ENCODE measurements at regions not wholly inside any gene's neighbourhood (a gene's known extent, or its start where the extent isn't known, plus 50 kb on each side); places are given as distances from the start of the nearest gene placed in this dataset.

DNA sequence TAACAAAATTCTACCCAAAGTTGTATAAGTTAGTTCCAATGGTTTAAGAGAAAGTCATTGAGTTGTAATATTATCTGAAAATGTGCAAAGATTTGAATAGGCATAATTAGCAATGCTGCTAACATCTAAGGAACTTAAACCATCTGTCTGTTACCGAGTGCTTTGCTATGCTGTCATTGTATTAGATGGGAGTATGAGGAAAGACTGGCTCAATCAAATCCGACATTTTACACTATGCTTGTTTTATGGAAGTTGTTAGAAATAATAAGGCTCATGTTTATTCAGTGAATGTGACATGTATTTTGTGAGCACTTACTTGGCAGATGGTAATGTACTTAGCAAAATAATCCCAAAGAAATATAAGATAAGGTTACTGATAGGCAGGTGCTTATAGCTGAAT is 1715.1 kb downstream of the PCDH7 start:
- Mint-ChIP-seq H3K36me3 (ENCODE audit: low read depth) (no peaks in the 10 kb centered on the region), H3K27me3 (ENCODE audit: low read depth) (no peaks in the 10 kb centered on the region), H3K9me3 (peaks cover 8% of the 10 kb centered on the region), H3K4me3 (no peak overlapping the region), H3K4me1 (ENCODE audit: low read depth) (no peaks in the 10 kb centered on the region), H3K27ac (no peak overlapping the region)
- intact Hi-C loops (cut with micrococcal nuclease): no loop called here
- CTCF ChIA-PET: no interaction called here
- no peak for DNase-seq

DNA sequence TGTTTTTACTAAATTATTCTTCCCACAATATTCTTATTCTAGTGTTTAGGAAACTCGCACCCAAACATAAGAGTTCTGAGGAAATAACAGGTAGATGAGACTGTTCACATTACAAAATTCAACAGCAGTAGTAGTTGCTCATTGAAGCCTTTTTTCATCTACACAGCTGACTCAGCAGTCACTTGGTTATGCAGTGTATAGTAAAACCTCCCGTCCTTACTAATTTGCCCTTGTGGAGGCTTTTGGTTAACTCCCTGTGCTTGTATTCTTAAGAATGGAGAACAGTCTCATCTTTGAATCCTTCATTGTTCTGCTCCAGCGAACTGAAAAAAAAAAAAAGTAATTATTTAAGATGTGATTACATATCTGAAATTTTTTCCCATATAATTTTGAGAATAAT is 1716.6 kb downstream of the PCDH7 start:
- no peak overlapping the region for H3K27ac Mint-ChIP-seq
- CTCF ChIA-PET: no interaction called here
- intact Hi-C loops (cut with micrococcal nuclease): no loop called here
- no peaks in the 10 kb centered on the region for H3K36me3 Mint-ChIP-seq (ENCODE audit: low read depth)
- no peak for DNase-seq
- H3K9me3 Mint-ChIP-seq: peaks cover 5% of the 10 kb centered on the region
- H3K4me1 Mint-ChIP-seq (ENCODE audit: low read depth): no peaks in the 10 kb centered on the region
- H3K4me3 Mint-ChIP-seq: no peak overlapping the region
- no peaks in the 10 kb centered on the region for H3K27me3 Mint-ChIP-seq (ENCODE audit: low read depth)

DNA sequence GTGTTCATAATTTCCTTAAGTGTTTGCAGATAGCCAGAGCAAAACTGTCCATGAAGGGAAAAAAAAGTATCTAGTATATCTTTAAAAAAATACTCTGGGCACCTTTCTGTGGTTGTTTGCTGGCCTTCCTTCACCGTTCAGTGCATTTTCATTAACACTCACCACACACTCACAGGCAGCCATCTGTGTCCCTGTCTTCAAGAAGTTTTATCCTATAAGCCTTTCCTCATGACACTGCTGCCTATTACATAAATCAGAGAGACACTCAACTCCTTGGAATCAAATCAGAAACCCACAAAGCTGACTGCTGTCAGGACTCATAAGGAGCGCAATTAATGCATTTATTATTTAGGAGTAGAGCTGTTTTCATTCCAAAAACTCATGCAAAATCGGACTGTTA is 1720.2 kb downstream of the PCDH7 start:
- Mint-ChIP-seq H3K9me3 (peaks cover 7% of the 10 kb centered on the region), H3K4me1 (ENCODE audit: low read depth) (no peaks in the 10 kb centered on the region), H3K36me3 (ENCODE audit: low read depth) (no peaks in the 10 kb centered on the region), H3K27me3 (ENCODE audit: low read depth) (no peaks in the 10 kb centered on the region), H3K4me3 (no peak overlapping the region), H3K27ac (no peak overlapping the region)
- intact Hi-C loops (cut with micrococcal nuclease): no loop called here
- no peak for DNase-seq
- CTCF ChIA-PET: no interaction called here

- H3K4me1 Mint-ChIP-seq (ENCODE audit: low read depth): no peaks in the 10 kb centered on the region
- intact Hi-C loops (cut with micrococcal nuclease): no loop called here
- no peak overlapping the region for H3K4me3 Mint-ChIP-seq
- no peaks in the 10 kb centered on the region for H3K36me3 Mint-ChIP-seq (ENCODE audit: low read depth)
- CTCF ChIA-PET: no interaction called here
- H3K27me3 Mint-ChIP-seq (ENCODE audit: low read depth): no peaks in the 10 kb centered on the region
- peaks cover 4% of the 10 kb centered on the region for H3K9me3 Mint-ChIP-seq
- DNase-seq: no peak
- H3K27ac Mint-ChIP-seq: no peak overlapping the region
These were observed 1734.3 kb downstream of the PCDH7 start for GRCh38 chr4:32454482-32454881.

DNA sequence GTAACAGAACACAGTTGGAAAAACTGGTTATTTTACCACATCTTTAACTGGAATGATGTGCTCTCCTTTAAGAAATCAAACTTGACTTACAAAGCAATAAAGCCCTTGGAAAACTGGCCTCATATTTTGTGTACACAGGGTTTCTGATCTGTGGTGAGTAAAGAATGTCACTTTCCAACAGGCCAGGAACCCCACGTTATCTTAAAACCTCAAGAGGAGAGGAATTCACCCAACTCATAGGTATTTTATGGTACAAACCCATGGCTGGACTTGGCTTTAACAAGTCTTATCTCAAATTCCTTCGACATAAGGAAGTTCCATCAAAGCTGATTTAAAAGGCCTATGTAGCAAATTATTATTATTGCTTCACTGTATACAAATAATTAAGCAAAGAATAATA is 1735.1 kb downstream of the PCDH7 start:
- H3K36me3 Mint-ChIP-seq (ENCODE audit: low read depth): no peaks in the 10 kb centered on the region
- DNase-seq: no peak
- H3K4me1 Mint-ChIP-seq (ENCODE audit: low read depth): no peaks in the 10 kb centered on the region
- intact Hi-C loops (cut with micrococcal nuclease): no loop called here
- H3K27ac Mint-ChIP-seq: no peak overlapping the region
- CTCF ChIA-PET: no interaction called here
- peaks cover 4% of the 10 kb centered on the region for H3K9me3 Mint-ChIP-seq
- H3K27me3 Mint-ChIP-seq (ENCODE audit: low read depth): no peaks in the 10 kb centered on the region
- H3K4me3 Mint-ChIP-seq: no peak overlapping the region

GRCh38 chr4:32460972-32461371 is 1740.8 kb downstream of the PCDH7 start:
- no peaks in the 10 kb centered on the region for H3K27me3 Mint-ChIP-seq (ENCODE audit: low read depth)
- H3K4me3 Mint-ChIP-seq: no peak overlapping the region
- H3K4me1 Mint-ChIP-seq (ENCODE audit: low read depth): no peaks in the 10 kb centered on the region
- CTCF ChIA-PET: no interaction called here
- no peak overlapping the region for H3K27ac Mint-ChIP-seq
- H3K36me3 Mint-ChIP-seq (ENCODE audit: low read depth): no peaks in the 10 kb centered on the region
- H3K9me3 Mint-ChIP-seq: peaks cover 7% of the 10 kb centered on the region
- no peak for DNase-seq
- intact Hi-C loops (cut with micrococcal nuclease): no loop called here

- CTCF ChIA-PET: interaction anchor here (0.5 kb wide), 1 partner anchor 221 kb away, joined by 5 read pairs; no protein-coding TSS in a partner anchor
- Mint-ChIP-seq H3K4me3 (no peak overlapping the region), H3K27me3 (ENCODE audit: low read depth) (no peaks in the 10 kb centered on the region), H3K4me1 (ENCODE audit: low read depth) (no peaks in the 10 kb centered on the region), H3K27ac (no peak overlapping the region), H3K36me3 (ENCODE audit: low read depth) (no peaks in the 10 kb centered on the region), H3K9me3 (peaks cover 7% of the 10 kb centered on the region)
- intact Hi-C loops (cut with micrococcal nuclease): no loop called here
- no peak for DNase-seq
These were observed 1742.8 kb downstream of the PCDH7 start for GRCh38 chr4:32462944-32463343.

DNA sequence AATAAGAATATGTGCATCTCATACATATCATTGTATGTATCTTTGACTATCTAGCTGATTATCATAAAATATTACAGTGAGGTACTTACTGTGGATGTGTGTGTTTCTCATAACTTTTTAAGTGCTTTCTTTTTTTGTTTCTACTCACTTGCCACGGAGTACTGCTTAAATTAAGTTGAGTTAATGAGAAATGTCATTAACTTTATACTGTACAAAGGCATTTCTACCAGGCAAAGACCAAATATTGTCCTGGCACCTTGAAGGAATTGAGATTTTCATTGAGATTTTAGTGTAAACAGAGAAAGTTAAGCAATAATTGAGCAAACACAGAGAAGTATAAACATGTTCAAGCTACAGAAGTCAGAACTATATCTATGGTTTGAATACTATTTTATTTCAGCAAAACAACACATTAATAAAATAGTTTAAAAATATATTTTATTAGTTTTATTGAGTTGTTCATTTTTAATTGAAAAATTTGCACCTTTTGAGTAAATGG is 1750.0 kb downstream of the PCDH7 start:
- no peaks in the 10 kb centered on the region for H3K36me3 Mint-ChIP-seq (ENCODE audit: low read depth)
- intact Hi-C loops (cut with micrococcal nuclease): no loop called here
- H3K27ac Mint-ChIP-seq: no peak overlapping the region
- no peak for DNase-seq
- H3K4me3 Mint-ChIP-seq: no peak overlapping the region
- peaks cover 3% of the 10 kb centered on the region for H3K9me3 Mint-ChIP-seq
- no peaks in the 10 kb centered on the region for H3K4me1 Mint-ChIP-seq (ENCODE audit: low read depth)
- no peaks in the 10 kb centered on the region for H3K27me3 Mint-ChIP-seq (ENCODE audit: low read depth)
- CTCF ChIA-PET: no interaction called here

- DNase-seq: no peak
- Mint-ChIP-seq H3K4me3 (no peak overlapping the region), H3K27me3 (ENCODE audit: low read depth) (no peaks in the 10 kb centered on the region), H3K9me3 (peaks cover 4% of the 10 kb centered on the region), H3K4me1 (ENCODE audit: low read depth) (no peaks in the 10 kb centered on the region), H3K27ac (no peak overlapping the region), H3K36me3 (ENCODE audit: low read depth) (no peaks in the 10 kb centered on the region)
- intact Hi-C loops (cut with micrococcal nuclease): no loop called here
- CTCF ChIA-PET: no interaction called here
These were observed 1752.7 kb downstream of the PCDH7 start for GRCh38 chr4:32472918-32473317.

GRCh38 chr4:32475710-32476109 is 1755.5 kb downstream of the PCDH7 start:
- DNase-seq: no peak
- CTCF ChIA-PET: no interaction called here
- intact Hi-C loops (cut with micrococcal nuclease): no loop called here
- no peaks in the 10 kb centered on the region for H3K36me3 Mint-ChIP-seq (ENCODE audit: low read depth)
- H3K9me3 Mint-ChIP-seq: peaks cover 6% of the 10 kb centered on the region
- H3K4me3 Mint-ChIP-seq: no peak overlapping the region
- no peak overlapping the region for H3K27ac Mint-ChIP-seq
- no peaks in the 10 kb centered on the region for H3K27me3 Mint-ChIP-seq (ENCODE audit: low read depth)
- H3K4me1 Mint-ChIP-seq (ENCODE audit: low read depth): no peaks in the 10 kb centered on the region

- DNase-seq: no peak
- Mint-ChIP-seq H3K4me3 (no peak overlapping the region), H3K9me3 (peaks cover 6% of the 10 kb centered on the region), H3K27ac (no peak overlapping the region), H3K27me3 (ENCODE audit: low read depth) (no peaks in the 10 kb centered on the region), H3K4me1 (ENCODE audit: low read depth) (no peaks in the 10 kb centered on the region), H3K36me3 (ENCODE audit: low read depth) (no peaks in the 10 kb centered on the region)
- CTCF ChIA-PET: no interaction called here
- intact Hi-C loops (cut with micrococcal nuclease): no loop called here
These were observed 1757.3 kb downstream of the PCDH7 start for GRCh38 chr4:32477518-32477917.

GRCh38 chr4:32485956-32486355 is 1765.8 kb downstream of the PCDH7 start:
- H3K9me3 Mint-ChIP-seq: peaks cover 2% of the 10 kb centered on the region
- CTCF ChIA-PET: no interaction called here
- no peak overlapping the region for H3K4me3 Mint-ChIP-seq
- no peak for DNase-seq
- no peaks in the 10 kb centered on the region for H3K4me1 Mint-ChIP-seq (ENCODE audit: low read depth)
- H3K36me3 Mint-ChIP-seq (ENCODE audit: low read depth): no peaks in the 10 kb centered on the region
- intact Hi-C loops (cut with micrococcal nuclease): no loop called here
- no peak overlapping the region for H3K27ac Mint-ChIP-seq
- H3K27me3 Mint-ChIP-seq (ENCODE audit: low read depth): no peaks in the 10 kb centered on the region

GRCh38 chr4:32488690-32489089 is 1768.5 kb downstream of the PCDH7 start:
- H3K27ac Mint-ChIP-seq: no peak overlapping the region
- no peak overlapping the region for H3K4me3 Mint-ChIP-seq
- CTCF ChIA-PET: no interaction called here
- H3K9me3 Mint-ChIP-seq: peaks cover 5% of the 10 kb centered on the region
- no peaks in the 10 kb centered on the region for H3K4me1 Mint-ChIP-seq (ENCODE audit: low read depth)
- no peaks in the 10 kb centered on the region for H3K36me3 Mint-ChIP-seq (ENCODE audit: low read depth)
- no peak for DNase-seq
- intact Hi-C loops (cut with micrococcal nuclease): no loop called here
- H3K27me3 Mint-ChIP-seq (ENCODE audit: low read depth): no peaks in the 10 kb centered on the region

- no peaks in the 10 kb centered on the region for H3K4me1 Mint-ChIP-seq (ENCODE audit: low read depth)
- H3K36me3 Mint-ChIP-seq (ENCODE audit: low read depth): no peaks in the 10 kb centered on the region
- no peaks in the 10 kb centered on the region for H3K27me3 Mint-ChIP-seq (ENCODE audit: low read depth)
- DNase-seq: no peak
- H3K27ac Mint-ChIP-seq: no peak overlapping the region
- peaks cover 4% of the 10 kb centered on the region for H3K9me3 Mint-ChIP-seq
- H3K4me3 Mint-ChIP-seq: no peak overlapping the region
- intact Hi-C loops (cut with micrococcal nuclease): no loop called here
- CTCF ChIA-PET: no interaction called here
These were observed 1779.0 kb downstream of the PCDH7 start for GRCh38 chr4:32499171-32499570.
